H1 (cell line): ENCODE measurements at regions not wholly inside any gene's neighbourhood (a gene's known extent, or its start where the extent isn't known, plus 50 kb on each side); places are given as distances from the start of the nearest gene placed in this dataset.

Experiments
- CTCF ChIA-PET: fragments of 300-600 bp; sonication (Branson Sonifier 250); formaldehyde crosslinking; loops from one replicate; lab custom pipeline; 2021; ENCODE audit not compliant: partially characterized antibody; lab: Charles Lee
- POLR2A ChIA-PET: fragments of 300-600 bp; sonication (Branson Sonifier 250); formaldehyde crosslinking; loops from one replicate; lab custom pipeline; 2021; ENCODE audit warnings: inconsistent platforms; ENCODE audit not compliant: partially characterized antibody; lab: Charles Lee
- DNase-seq, 2 experiments: peaks; one replicate each; pipeline versions ENCODE4 v3.0.0 to v3.0.0-alpha.2; 2010 to 2022; ENCODE audit warnings: low spot score in 2 of 2, low read depth in 1 of 2, mixed read lengths in 1 of 2
- FAIRE-seq: peaks from 2 replicates; lab custom pipeline; 2011; peaks lifted over from hg19 to GRCh38; lab: Jason Lieb, UNC
- H2AFZ ChIP-seq: 2 replicates; pipeline ENCODE4 v1.8.1; 2012; ENCODE audit warnings: low read length, inconsistent platforms
- H2AK5ac ChIP-seq: 2 replicates; pipeline ENCODE4 v1.6.1; 2013; ENCODE audit warnings: low read depth, low read length
- H2BK120ac ChIP-seq: replicated peaks from 2 replicates; pipeline ENCODE3; 2013; ENCODE audit warnings: low read depth, low read length, inconsistent platforms
- H2BK12ac ChIP-seq: 2 replicates; pipeline ENCODE4 v1.6.1; 2013; ENCODE audit warnings: low read depth, low read length
- H2BK15ac ChIP-seq: 2 replicates; pipeline ENCODE4 v1.6.1; 2013; ENCODE audit warnings: low read length
- H2BK20ac ChIP-seq: 2 replicates; pipeline ENCODE4 v1.6.1; 2013; ENCODE audit warnings: low read length
- H2BK5ac ChIP-seq: 2 replicates; pipeline ENCODE4 v1.6.1; 2013; ENCODE audit warnings: low read depth, low read length
- H3K14ac ChIP-seq: 2 replicates; pipeline ENCODE4 v1.6.1; 2013; ENCODE audit warnings: inconsistent platforms; ENCODE audit not compliant: insufficient read length
- H3K18ac ChIP-seq: 2 replicates; pipeline ENCODE4 v1.6.1; 2013; ENCODE audit warnings: low read length; ENCODE audit errors: extremely low read depth
- H3K23ac ChIP-seq: 2 replicates; pipeline ENCODE4 v1.6.1; 2013; ENCODE audit warnings: inconsistent platforms; ENCODE audit not compliant: insufficient read length
- H3K23me2 ChIP-seq: 2 replicates; pipeline ENCODE4 v1.6.1; 2013; ENCODE audit warnings: low read depth, low read length
- H3K27ac ChIP-seq: 2 replicates; pipeline ENCODE4 v1.6.1; 2011; ENCODE audit warnings: low read depth, low read length, inconsistent platforms
- H3K27me3 ChIP-seq, 4 experiments: replicated peaks in 1 of 4; 1 replicate in 1 of 4; 2 replicates in 3 of 4; pipeline versions ENCODE4 v1.6.1 to v1.8.1; 2011 to 2013; ENCODE audit warnings: low read length in 3 of 4, mild to moderate bottlenecking in 3 of 4, inconsistent platforms in 2 of 4, mixed read lengths in 2 of 4, moderate library complexity in 1 of 4; ENCODE audit not compliant: control insufficient read depth in 3 of 4, insufficient read depth in 3 of 4; ENCODE audit errors: extremely low read depth in 1 of 4
- H3K36me3 ChIP-seq, 4 experiments: 2 replicates each; pipeline versions ENCODE4 v1.6.1 to v1.8.1; 2011 to 2013; ENCODE audit warnings: mild to moderate bottlenecking in 4 of 4, low read length in 3 of 4, moderate library complexity in 2 of 4, control low read depth in 1 of 4, inconsistent platforms in 1 of 4; ENCODE audit not compliant: insufficient read depth in 4 of 4, control insufficient read depth in 2 of 4
- H3K4ac ChIP-seq: replicated peaks from 2 replicates; pipeline ENCODE3; 2013; ENCODE audit warnings: low read length, low read depth, mixed read lengths, inconsistent platforms; ENCODE audit not compliant: insufficient read length
- H3K4me1 ChIP-seq, 4 experiments: replicated peaks in 1 of 4; 1 replicate in 1 of 4; 2 replicates in 3 of 4; pipeline versions ENCODE4 v1.6.1 to v1.8.1; 2011 to 2013; ENCODE audit warnings: low read length in 3 of 4, inconsistent platforms in 2 of 4, mixed read lengths in 1 of 4; ENCODE audit not compliant: insufficient read depth in 4 of 4, control insufficient read depth in 3 of 4
- H3K4me2 ChIP-seq, 2 experiments: 2 replicates each; pipeline versions ENCODE4 v1.6.1 to v1.8.1; 2011 to 2013; ENCODE audit warnings: low read depth in 2 of 2, low read length in 2 of 2, control low read depth in 1 of 2, inconsistent platforms in 1 of 2, mild to moderate bottlenecking in 1 of 2; ENCODE audit not compliant: insufficient read depth in 1 of 2
- H3K4me3 ChIP-seq, 4 experiments: fragments of 200-600, 300-600 bp in 1 of 4; sonication (generic), shearing (Covaris generic), sonication (Bioruptor Twin) in 1 of 4; 2 replicates each; pipeline versions ENCODE4 v1.5.1 to v1.8.1; 2011 to 2016; ENCODE audit warnings: low read length in 4 of 4, low read depth in 3 of 4, control low read depth in 2 of 4, inconsistent platforms in 2 of 4, mild to moderate bottlenecking in 2 of 4, mixed read lengths in 1 of 4, moderate library complexity in 1 of 4; ENCODE audit not compliant: insufficient read depth in 2 of 4; ENCODE audit errors: extremely low read depth in 1 of 4
- H3K56ac ChIP-seq: replicated peaks from 2 replicates; pipeline ENCODE3; 2013; ENCODE audit warnings: low read depth, mild to moderate bottlenecking, mixed read lengths, low read length, inconsistent platforms; ENCODE audit not compliant: insufficient read length
- H3K79me1 ChIP-seq: 2 replicates; pipeline ENCODE4 v1.6.1; 2013; ENCODE audit warnings: low read depth, low read length, control low read depth
- H3K79me2 ChIP-seq, 2 experiments: 2 replicates each; pipeline versions ENCODE4 v1.6.1 to v1.8.1; 2012 to 2013; ENCODE audit warnings: low read length in 2 of 2, mild to moderate bottlenecking in 2 of 2, inconsistent platforms in 1 of 2; ENCODE audit not compliant: insufficient read depth in 2 of 2, control insufficient read depth in 1 of 2
- H3K9ac ChIP-seq, 4 experiments: replicated peaks in 1 of 4; 1 replicate in 1 of 4; 2 replicates in 3 of 4; pipeline versions ENCODE4 v1.6.1 to v1.8.1; 2011 to 2013; ENCODE audit warnings: low read depth in 3 of 4, low read length in 3 of 4, control low read depth in 2 of 4, mild to moderate bottlenecking in 2 of 4, moderate library complexity in 2 of 4, inconsistent platforms in 1 of 4; ENCODE audit errors: extremely low read depth in 1 of 4
- H3K9me3 ChIP-seq, 2 experiments: 2 replicates each; pipeline versions ENCODE4 v1.6.1 to v1.8.1; 2012 to 2013; ENCODE audit warnings: mild to moderate bottlenecking in 2 of 2, moderate library complexity in 2 of 2, control low read depth in 1 of 2, inconsistent platforms in 1 of 2, low read depth in 1 of 2, low read length in 1 of 2, mixed read lengths in 1 of 2; ENCODE audit not compliant: insufficient read depth in 2 of 2
- H4K20me1 ChIP-seq, 2 experiments: replicated peaks in 1 of 2; 2 replicates each; pipeline versions ENCODE3 to v1.8.1; 2011 to 2013; ENCODE audit warnings: inconsistent platforms in 2 of 2, low read length in 2 of 2, mild to moderate bottlenecking in 1 of 2; ENCODE audit not compliant: insufficient read depth in 2 of 2, control insufficient read depth in 1 of 2
- H4K5ac ChIP-seq: 2 replicates; pipeline ENCODE4 v1.6.1; 2013; ENCODE audit warnings: low read length, low read depth, mixed read lengths, inconsistent platforms; ENCODE audit not compliant: insufficient read length
- H4K8ac ChIP-seq: 2 replicates; pipeline ENCODE4 v1.8.0; 2013; ENCODE audit warnings: mild to moderate bottlenecking, moderate library complexity, low read length, inconsistent platforms; ENCODE audit not compliant: insufficient read depth; ENCODE audit errors: extremely low read depth
- H4K91ac ChIP-seq: replicated peaks from 2 replicates; pipeline ENCODE3; 2013; ENCODE audit warnings: low read length, mixed read lengths, inconsistent platforms; ENCODE audit not compliant: insufficient read length
- HDAC2 ChIP-seq, 2 experiments: fragments of 300-600 bp in 1 of 2; sonication (generic) in 1 of 2; IDR thresholded peaks; 2 replicates each; pipeline ENCODE4 v1.6.1; 2011 to 2012; ENCODE audit warnings: low read depth in 2 of 2, low read length in 2 of 2, mild to moderate bottlenecking in 2 of 2, moderate library complexity in 2 of 2, borderline replicate concordance in 1 of 2, inconsistent platforms in 1 of 2
- KDM1A ChIP-seq: fragments of 200-600, 300-600 bp; sonication (generic); IDR thresholded peaks from 2 replicates; pipeline ENCODE4 v1.7.1; 2016; ENCODE audit warnings: mild to moderate bottlenecking, low read length, borderline replicate concordance
- SIRT6 ChIP-seq: IDR thresholded peaks from one replicate; pipeline ENCODE4 v1.7.1; 2012; ENCODE audit warnings: low read length, inconsistent platforms
- WGBS, 2 experiments: shearing (Covaris generic) in 1 of 2; methylation state at CpG; one replicate each; pipeline versions ENCODE4 v1.1.6 to v1.1.7; 2013 to 2015; ENCODE audit warnings: low lambda C conversion rate in 2 of 2, mixed read lengths in 2 of 2, inconsistent platforms in 1 of 2, low coverage in 1 of 2, missing lambda C conversion rate in 1 of 2; ENCODE audit not compliant: insufficient replicate concordance in 2 of 2, insufficient coverage in 1 of 2, insufficient read length in 1 of 2; ENCODE audit errors: extremely low coverage in 1 of 2, missing lambda C conversion rate in 1 of 2; 5-methylcytosine and 5-hydroxymethylcytosine counted together

DNA sequence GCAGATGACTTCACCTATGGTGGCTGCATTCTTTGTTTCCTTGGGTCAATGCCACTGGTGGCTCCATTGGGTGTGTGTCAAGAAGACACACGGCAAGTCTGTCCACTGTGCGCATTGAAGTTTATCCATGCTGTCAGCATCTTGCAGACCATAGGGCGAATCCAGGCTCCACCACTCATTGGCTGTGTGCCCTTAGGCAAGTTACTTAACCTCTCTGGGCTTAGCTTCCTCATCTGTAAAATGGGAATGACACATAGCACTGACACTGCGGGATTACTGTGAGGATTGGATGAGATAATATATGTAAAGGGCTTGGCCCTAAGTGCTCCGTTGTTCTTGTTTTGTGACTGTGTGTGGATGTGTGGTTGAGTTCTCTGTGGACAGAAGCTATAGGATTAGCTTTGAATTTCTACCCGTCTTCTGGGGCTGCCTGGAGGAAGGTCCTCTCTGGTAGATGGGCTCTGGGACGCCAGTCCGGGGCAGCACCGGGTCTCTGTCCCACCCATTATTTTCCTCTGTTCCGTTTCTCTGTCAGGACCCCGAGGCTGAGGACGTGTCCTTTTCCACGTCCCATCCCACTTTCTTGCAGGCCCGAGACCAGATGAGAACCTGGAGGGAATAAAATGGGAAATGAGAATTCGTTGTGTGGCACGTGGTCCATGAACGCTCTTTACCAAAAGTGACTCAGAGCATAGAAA lies 178.4 kb downstream of the IRF8 start:
- Histone ChIP-seq H2BK20ac (no peak overlapping the region), H4K8ac (no peak overlapping the region), H2BK120ac (no peak overlapping the region), H3K36me3 (no peaks in the 10 kb centered on the region), H3K4ac (no peak overlapping the region), H3K4me1 (peaks cover 2 to 15% (median 5%) of the 10 kb centered on the region in 4 experiments; a peak in 6 of 7 replicates), H4K5ac (no peak overlapping the region), H2BK15ac (no peak overlapping the region)
- 81% methylated on average over 17 of the region's 17 CpGs; no CpG with 5 or more reads in 1 of the 2 experiments for WGBS, 2 experiments
- no peak for DNase-seq
- TF ChIP-seq KDM1A (peak; percentile 69; the same call in 1 of the 2 replicates), HDAC2 (IDR thresholded peaks at IDR 0.05; ENCODE audit: borderline replicate concordance in 1 of 2, low read depth in 2 of 2, low read length in 2 of 2) (0 out of 4 replicates have a peak, but pooled peaks of 1 of the 2 experiments have one; percentile 36), SIRT6 (no peak)
- TF ChIP-seq, all 59 proteins: peak for 2
- Histone ChIP-seq H3K27ac (no peak overlapping the region), H3K56ac (no peak overlapping the region), H2BK12ac (no peak overlapping the region; the same call in 1 of the 2 replicates), H4K91ac (no peak overlapping the region), H3K23ac (no peak overlapping the region), H3K14ac (no peak overlapping the region), H2AFZ (no peak overlapping the region), H3K18ac (no peak overlapping the region), H3K23me2 (no peaks in the 10 kb centered on the region), H2BK5ac (no peak overlapping the region), H3K9ac (no peak overlapping the region; a peak in 1 of 7 replicates), H3K4me2 (no peak overlapping the region), H3K79me1 (no peaks in the 10 kb centered on the region), H2AK5ac (no peak overlapping the region), H4K20me1 (peaks cover 0 to 2% of the 10 kb centered on the region in 2 experiments), H3K27me3 (peaks cover 0 to 2% (median 0%) of the 10 kb centered on the region in 4 experiments; a peak in 2 of 7 replicates), H3K4me3 (no peak overlapping the region), H3K9me3 (no peaks in the 10 kb centered on the region), H3K79me2 (no peaks in the 10 kb centered on the region)
- FAIRE-seq = no peak
- CTCF ChIA-PET = interaction anchor here (1.1 to 4.2 kb wide), 9 partner anchors 10 to 466 kb away, joined by 3 to 30 read pairs (median 3); no protein-coding TSS in a partner anchor
- POLR2A ChIA-PET = no interaction called here
